Keratinocyte (primary cell): ENCODE measurements at regions not wholly inside any gene's neighbourhood (a gene's known extent, or its start where the extent isn't known, plus 50 kb on each side); places are given as distances from the start of the nearest gene placed in this dataset.

ENCODE experiments used
- EZH2 ChIP-seq: IDR thresholded peaks from one replicate; pipeline ENCODE4 v1.6.1; 2012; ENCODE audit warnings: inconsistent platforms, mild to moderate bottlenecking, low read length, moderate library complexity
- TF ChIP-seq, protein P1 (sequence below), 3 experiments: IDR thresholded peaks in 1 of 3; conservative IDR thresholded peaks in 1 of 3; optimal IDR thresholded peaks in 1 of 3; 2 replicates in 2 of 3; 3 replicates in 1 of 3; pipeline versions ENCODE3 to v1.5.1; 2011; ENCODE audit warnings: low read length in 3 of 3, mild to moderate bottlenecking in 3 of 3, moderate library complexity in 2 of 3, control low read depth in 1 of 3, inconsistent platforms in 1 of 3; ENCODE audit not compliant: insufficient read depth in 2 of 3; ENCODE audit errors: extremely low read depth in 1 of 3

DNA sequence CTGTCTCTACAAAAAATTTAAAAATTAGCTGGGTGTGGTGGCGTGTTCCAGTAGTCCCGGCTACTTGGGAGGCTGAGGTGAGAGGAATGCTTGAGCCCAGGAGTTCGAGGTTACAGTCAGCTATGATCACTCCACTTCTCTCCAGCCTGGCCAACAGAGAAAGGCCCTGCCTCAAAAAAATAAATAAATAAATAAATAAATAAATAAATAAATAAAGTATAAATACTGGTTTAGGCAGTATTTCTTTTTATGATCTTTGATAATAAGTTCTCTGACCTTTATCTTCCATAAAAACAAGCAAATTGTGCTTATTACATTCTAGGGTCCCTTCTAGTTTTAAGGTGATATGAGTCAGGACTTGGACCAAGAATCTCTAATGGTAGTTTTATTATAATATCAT lies 320.3 kb downstream of the PCDH19 start:
- TF ChIP-seq, protein P1, sequence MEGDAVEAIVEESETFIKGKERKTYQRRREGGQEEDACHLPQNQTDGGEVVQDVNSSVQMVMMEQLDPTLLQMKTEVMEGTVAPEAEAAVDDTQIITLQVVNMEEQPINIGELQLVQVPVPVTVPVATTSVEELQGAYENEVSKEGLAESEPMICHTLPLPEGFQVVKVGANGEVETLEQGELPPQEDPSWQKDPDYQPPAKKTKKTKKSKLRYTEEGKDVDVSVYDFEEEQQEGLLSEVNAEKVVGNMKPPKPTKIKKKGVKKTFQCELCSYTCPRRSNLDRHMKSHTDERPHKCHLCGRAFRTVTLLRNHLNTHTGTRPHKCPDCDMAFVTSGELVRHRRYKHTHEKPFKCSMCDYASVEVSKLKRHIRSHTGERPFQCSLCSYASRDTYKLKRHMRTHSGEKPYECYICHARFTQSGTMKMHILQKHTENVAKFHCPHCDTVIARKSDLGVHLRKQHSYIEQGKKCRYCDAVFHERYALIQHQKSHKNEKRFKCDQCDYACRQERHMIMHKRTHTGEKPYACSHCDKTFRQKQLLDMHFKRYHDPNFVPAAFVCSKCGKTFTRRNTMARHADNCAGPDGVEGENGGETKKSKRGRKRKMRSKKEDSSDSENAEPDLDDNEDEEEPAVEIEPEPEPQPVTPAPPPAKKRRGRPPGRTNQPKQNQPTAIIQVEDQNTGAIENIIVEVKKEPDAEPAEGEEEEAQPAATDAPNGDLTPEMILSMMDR (optimal IDR thresholded peaks at IDR 0.05 in 1 of 3, IDR thresholded peaks at IDR 0.05 in 1 of 3, conservative IDR thresholded peaks at IDR 0.05 in 1 of 3; ENCODE audit: extremely low read depth in 1 of 3, insufficient read depth in 2 of 3, low read length in 3 of 3) = no peak
- no peak for TF ChIP-seq EZH2
